ENCODE measurements at regions not wholly inside any gene's neighbourhood (a gene's known extent, or its start where the extent isn't known, plus 50 kb on each side); places are given as distances from the start of the nearest gene placed in this dataset.

- TF ChIP-seq RNF2 (IDR thresholded peaks at IDR 0.05; ENCODE audit: borderline replicate concordance, low read depth, low read length, missing control alignments, poor library complexity, severe bottlenecking) (no peak), JUND (IDR thresholded peaks at IDR 0.05; ENCODE audit: low read length) (no peak), SP2 (IDR thresholded peaks at IDR 0.05; ENCODE audit: low read length) (no peak)
These were observed 333.9 kb upstream of the GLI3 start (continued) for GRCh38 chr7:42570944-42571343.

Measured in H1 (cell line).